Renal cortical epithelial cell (primary cell): ENCODE measurements at regions not wholly inside any gene's neighbourhood (a gene's known extent, or its start where the extent isn't known, plus 50 kb on each side); places are given as distances from the start of the nearest gene placed in this dataset.

ENCODE experiments used
- DNase-seq: peaks from one replicate; pipeline ENCODE4 v3.0.0-alpha.2; 2011; ENCODE audit warnings: low read depth

DNA sequence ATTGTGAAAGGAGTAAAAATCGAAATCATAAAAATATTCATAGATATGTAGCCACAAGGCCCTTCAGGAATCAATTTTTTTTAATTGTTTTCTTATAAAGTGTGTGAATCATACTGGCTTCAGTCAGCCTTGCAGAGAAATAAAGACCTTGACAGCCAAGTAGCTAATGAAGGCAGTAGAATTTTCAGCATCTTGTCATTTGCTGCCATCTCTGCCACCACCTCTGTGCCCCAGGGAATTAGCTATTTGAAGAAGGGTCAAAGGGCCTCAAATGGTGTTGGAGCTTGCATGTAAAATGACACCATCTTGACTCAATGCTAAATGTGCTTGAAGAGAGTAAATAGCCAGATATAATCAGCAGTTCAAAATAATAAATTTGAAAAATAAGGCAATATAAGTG, 359.4 kb upstream of the DCN start:
- DNase-seq = no peak

DNA sequence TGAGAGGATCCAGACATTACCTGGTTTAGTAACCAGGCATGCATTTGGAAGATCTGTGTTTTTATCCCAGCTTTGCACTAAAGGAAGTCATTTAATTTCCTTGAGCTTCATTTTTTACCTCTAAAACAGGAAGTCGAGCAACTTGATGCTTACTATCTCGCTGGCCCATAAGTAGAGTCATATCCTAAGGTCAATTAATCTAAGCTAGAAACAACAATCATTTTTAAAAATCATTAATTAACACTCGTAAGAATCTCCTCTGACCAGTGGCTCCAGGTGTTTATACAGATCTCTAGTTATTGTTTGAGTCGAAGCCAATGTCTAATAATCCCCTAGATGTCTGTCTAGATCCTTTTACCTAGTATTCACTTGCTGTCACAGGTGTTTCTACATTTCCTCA, 355.8 kb upstream of the DCN start:
- no peak for DNase-seq

DNA sequence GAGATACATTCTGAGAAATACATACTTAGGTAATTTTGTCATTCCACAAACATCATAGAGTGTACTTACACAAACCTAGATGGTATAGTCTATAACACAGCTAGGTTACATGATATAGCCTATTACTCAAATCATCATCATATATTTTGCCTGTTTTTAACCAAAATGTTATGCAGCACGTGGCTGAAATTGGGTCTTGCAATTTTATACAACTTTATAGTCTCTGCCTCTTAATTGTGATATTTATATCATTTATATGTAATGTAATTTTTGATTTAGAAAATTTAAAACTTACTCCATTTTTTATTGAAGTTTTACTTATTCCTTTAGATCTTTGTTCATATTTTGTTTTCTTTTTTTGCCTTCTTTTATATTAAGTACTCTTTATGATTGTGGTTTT, 350.7 kb upstream of the DCN start:
- DNase-seq = no peak

DNA sequence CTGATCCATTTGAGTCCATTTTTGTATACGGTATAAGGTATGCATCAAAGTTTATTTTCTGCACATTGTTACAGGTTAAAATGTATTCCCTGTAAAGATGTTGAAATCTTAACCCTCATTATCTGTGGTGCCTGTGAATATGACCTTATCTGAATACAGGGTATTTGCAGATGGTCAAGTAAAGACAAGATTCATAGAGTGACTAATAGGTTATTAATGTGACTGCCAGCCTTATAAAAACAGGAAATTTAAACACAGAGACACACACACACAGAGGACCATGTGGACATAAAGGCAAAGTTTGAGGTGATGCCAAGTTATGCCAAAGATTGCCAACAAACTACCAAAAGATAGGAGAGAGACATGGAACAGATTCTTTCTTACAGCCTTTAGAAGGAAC, 347.2 kb upstream of the DCN start:
- DNase-seq = peak; percentile 26

DNA sequence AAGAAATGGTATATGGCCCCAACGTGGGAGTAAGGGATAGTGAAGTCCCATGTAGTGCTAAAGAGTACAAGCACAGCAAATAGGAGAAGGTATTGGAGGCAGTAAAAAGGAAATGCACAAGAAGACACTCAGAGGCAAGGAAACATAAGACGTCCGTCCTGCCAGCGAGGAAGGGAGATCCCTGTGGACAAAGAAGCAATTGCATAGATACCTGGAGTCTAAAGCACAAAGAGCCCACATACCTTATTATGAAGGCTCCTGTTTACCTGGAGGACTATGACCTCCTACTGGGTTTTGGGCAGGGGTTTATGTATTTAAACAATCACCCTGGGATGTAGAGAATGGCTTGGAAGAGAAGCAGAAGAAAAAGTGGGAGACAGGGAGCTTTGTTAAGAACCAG, 341.2 kb upstream of the DCN start:
- DNase-seq = no peak

DNA sequence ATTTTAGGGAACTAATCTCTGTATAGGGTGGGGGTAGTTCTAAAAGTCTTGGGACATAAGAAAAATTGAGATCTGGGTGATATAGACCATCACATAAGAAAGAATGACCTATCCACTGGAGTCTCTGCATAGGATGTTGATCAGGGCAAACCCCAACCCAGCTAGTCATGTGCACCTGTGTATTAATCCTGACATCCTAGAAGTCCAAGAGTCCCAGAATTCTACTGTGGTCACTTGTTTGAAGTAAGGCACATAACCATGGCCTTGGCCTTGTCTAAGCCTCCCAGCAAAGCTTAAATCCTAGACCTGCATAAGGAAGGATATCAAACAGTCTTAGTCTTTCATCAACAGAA, 334.1 kb upstream of the DCN start:
- no peak for DNase-seq

DNA sequence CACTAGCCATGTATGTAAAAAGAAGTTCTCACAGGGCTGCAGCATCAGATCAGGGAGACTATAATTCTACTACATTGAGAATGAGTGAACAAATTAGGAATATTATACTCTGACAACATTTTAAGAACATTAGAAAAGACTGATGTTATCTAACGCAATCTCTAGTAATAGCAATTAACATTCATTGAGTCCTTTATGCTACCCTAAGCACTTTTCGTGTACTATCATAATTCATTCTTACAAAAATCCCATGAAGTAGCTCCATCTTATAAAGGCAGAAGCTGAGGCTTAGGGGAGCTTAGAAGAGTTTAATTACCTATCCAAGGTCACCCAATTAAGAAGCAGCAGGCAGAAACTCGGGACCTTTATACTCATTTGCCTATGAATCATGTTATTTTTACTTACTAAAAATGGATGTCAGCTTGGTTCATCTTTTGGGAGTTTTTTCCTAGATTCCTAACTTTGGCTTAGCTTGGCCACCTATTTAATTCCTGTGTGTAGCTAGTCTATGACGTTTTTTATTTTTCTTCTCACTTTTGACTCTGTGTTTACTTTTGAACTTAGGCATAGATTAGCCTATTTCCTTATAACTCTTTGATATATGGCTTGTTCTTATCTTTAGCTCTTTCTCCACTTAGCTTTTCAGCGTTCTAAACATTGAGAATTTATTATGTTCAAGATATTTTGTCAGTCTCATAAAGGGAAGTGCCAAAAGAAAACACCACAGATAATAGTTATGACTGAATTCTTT, 333.5 kb upstream of the DCN start:
- no peak for DNase-seq

DNA sequence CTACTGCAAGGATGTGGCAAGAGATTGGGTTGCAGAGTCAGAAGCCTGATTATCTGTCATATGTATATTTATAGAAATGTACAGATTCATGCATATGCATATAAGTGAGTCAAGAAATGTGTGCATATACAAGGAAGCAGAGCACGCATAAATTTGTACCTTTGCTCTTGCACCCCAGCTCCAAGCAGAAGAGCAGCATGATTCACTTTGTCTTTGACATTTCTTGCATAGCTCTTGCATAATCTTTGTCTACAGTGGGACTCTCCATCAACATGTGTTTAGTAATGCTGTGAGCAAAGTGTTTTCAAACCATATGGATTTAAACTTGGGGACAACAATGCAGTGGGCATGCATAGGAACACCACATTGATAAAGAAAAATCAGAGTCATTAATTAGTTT, 330.7 kb upstream of the DCN start:
- no peak for DNase-seq

DNA sequence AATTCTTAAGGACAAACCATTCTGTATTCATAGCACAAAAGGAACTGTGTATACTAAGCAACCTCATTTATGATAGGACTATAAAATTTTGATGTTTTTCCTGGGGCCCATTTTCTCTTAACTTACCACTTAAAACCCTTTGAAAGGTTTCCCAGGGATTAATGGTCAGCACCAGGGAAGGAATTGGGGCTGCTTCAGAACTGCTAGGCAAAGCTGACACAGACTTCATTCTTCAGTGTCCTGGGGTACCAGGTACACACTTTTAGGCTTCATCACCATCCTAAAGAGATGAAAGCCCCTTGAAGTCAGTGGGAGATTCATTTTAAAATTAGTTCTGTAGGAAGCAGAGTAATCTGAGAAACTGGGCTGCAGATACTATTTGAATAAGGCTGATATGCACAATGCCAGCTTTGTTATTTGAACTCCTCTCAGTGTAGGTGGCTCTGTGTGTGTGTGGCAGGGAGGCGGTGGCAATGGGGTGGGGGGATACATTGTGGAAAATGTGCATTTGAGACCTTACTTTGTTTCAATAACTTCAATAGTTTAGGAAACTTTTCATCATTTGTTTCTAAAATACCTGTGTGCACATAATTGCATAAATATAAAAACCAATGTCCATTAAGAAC, 329.3 kb upstream of the DCN start:
- DNase-seq = no peak

DNA sequence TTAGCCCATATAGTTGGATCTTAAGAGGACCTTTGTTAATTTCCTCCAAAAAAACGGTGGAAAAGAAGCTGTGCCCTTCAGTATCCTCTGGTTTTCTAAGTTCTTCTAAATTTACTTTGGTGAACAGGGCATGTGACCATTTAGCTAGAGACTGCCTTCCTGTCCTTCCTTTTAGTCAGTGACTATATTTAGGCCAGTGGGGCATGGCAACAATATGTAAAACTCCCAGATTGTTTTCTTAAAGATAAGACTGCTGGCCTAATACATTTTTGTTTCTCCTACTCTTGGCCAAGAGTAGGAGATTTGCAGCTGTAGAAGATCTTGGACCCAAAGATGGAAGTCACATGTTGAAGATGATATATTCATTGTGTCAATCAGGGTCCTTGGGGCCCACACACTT, 325.1 kb upstream of the DCN start:
- DNase-seq = no peak

DNA sequence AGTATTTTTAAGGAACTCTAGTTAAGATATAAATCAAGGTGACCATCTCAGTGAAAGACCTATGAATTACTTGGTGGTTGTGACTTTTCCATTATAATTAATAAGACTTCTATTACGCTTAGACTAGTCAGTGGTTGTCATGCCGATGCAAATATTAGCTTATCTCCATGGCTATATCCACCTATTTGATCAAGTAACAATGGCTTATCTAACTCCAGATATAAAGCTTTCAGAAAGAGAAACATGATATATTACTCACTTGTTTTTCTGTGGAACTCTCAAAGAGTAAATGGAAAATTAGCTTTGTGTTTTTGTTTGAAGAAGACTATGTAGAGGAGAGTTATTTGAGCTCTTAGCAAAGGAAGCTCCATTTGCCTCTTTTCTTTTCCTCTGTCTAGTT, 323.8 kb upstream of the DCN start:
- DNase-seq = no peak

DNA sequence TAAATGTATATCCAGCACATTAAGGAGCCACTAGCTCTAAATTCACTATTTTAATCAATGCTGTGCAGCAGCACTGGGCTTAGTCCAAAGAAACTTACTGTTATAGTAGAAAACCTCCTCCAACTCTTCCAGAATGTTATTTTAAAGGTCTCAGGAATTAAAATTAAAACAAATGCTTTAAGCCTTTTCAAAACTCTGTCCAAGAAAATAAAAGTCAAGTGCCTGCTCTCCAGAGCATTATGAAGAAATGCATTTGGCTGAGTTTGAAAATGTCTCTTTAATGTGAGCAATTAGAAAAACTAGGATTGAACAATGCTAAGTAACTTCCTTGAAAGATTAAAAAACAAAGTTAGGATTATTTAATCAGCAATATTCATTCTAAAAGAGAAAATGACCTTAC, 322.4 kb upstream of the DCN start:
- no peak for DNase-seq

DNA sequence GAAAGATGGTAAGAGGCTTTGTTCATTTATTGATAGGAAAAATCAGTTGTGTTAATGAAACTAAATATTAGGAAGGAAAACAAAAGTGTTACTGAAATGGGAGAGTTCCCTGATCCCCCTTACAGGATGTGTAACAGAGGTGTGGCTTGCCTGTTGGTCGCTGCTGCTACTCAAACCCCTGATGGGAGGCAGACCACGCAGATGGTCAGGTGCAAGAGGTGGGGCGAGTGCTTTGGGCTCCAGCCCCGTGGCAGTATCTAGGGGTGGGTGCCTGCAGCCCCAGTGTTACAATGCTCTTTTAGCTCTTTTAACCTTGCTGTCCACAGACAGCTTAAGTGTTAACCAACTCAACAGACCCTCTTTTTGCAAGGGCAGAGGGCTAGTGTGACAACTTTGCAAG, 319.6 kb upstream of the DCN start:
- no peak for DNase-seq

DNA sequence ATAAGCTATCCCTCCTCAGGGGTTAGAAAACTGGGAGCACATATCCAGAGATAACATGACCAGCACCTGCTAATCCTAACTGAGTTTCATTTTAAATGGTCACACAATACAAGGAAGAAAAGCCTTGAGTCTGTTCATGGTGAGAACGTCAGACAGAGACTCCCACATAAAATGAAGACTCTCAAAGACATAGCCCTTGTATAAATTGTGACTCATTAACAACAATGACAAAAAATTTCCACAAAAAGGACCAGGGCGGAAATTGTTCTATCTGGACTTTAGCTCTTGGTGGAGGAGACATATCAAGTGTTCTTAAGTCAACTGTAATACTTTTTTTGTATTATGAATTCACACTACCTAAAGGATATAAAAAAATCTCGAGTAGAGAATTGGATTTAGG, 313.7 kb upstream of the DCN start:
- no peak for DNase-seq

DNA sequence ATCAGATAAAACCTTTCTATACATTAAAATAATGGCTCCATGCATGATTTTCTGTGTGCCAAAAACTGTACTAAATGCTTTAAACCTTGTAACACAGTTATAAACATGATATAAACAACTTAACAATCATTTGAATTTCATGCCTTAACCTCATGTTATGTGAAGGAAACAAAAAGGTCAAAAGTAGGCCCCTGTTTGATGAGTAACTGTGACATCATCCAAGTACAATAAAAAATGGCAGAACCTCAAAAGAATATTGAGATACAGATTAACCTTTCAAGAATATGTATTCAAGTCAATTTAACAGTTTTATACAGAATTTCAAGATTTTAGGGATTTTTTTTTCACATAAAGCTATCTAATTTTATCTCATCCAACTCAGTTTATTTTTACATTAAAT, 310.7 kb upstream of the DCN start:
- peak; percentile 5 for DNase-seq

DNA sequence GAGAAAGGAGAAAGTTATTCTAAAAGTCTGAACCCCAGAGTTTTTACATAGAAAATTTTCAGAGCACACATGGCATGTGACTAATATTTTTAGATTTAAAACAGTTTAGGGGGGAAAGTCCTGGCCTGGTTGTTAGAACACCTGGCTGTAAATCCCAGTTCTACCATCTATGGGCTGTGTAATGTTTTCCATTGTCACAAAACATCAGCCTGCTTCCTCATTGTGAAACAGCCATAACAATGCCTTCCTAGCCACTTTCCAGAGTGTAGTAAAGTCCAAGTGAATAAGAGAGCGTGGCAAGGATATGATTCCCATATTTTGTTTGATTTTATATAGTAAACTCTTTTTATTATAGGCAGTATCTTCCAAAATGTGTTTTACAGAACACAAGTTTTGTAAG, 310.0 kb upstream of the DCN start:
- peak; percentile 7 for DNase-seq

DNA sequence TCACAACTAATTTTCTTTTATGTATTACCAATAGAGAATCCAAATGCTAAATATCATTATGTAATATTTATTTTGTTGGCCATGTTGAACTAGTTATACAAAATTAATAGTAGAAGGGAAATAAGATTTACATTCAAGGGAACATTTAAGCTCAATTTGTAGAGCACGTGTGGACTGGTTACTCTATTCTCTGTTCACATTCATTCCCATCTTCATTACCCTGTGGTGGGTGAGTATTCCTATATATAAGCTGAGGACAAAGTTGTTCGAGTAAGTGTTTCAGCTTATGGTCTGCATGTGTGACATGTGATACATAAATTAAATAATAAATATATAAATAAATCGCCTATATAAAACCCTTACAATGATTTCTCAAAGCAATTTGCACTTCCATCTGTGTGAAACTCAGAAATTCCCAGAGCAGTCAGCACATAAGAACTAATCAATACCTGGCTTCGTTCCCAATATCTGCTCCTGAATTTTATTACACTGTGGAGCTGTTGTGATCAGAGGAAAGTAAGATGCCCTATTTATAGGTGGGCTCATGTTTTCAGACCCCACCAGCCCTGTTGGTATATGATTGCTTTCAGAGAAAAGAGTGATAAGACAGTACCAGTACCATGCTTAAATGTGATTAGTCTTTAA, 308.2 kb upstream of the DCN start:
- no peak for DNase-seq

DNA sequence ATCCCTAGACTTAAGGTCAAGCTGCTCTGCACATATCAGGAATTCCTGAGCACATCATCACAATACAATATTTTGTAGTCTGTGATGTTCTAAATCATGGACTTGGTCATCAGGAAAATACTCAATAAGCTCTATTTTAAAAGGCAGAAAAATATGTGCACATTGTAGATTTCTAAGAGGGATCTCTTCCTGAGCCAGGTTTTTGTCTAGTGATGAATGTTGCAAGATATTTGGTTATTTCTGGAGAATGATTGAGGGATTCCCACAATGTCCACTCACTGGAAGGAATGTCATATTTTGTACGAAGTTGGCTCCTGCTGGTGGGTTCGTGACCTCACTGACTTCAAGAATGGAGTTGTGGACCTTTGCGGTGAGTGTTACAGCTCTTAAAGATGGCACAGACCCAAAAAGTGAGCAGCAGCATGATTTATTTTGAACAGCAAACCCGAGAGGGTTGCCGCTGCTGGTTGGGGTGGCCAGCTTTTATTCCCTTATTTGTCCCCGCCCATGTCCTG, 300.9 kb upstream of the DCN start:
- DNase-seq = no peak

DNA sequence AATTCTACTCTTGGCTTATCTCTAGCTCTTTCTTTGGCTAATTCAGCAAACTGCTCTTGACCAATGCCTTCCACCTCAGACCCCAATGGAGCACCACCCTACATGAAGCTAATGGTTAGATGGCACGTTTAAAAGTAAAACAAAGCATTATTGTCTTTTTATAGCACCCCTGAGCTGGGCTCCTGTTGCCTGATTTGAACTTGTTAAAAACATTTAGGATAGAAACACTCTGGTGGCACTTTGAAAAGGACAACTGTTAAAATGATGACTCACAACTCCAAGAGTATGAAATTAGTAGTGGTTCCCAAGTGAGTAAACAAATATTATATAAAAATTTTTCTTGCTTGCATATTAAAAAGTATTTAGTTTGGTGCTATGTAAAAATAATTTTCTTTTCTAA, 299.6 kb upstream of the DCN start:
- no peak for DNase-seq

DNA sequence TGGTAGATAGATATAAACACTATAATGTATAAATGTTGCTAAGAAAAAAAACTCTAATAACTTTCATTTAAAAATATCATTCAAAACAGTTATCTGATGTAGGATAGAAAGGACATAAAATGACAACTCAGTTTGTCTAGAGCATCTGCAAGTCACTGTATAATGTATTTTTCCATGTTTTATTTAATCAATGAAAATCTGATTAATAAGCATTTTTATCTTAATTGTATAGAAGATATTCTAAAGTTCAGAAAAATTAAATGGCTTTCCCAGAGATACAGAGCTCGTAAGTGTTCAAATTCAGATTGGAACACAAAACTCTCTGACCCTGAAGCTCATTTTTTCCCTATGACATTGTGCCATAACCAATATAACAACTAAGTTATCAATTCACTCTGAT, 295.9 kb upstream of the DCN start:
- no peak for DNase-seq

DNA sequence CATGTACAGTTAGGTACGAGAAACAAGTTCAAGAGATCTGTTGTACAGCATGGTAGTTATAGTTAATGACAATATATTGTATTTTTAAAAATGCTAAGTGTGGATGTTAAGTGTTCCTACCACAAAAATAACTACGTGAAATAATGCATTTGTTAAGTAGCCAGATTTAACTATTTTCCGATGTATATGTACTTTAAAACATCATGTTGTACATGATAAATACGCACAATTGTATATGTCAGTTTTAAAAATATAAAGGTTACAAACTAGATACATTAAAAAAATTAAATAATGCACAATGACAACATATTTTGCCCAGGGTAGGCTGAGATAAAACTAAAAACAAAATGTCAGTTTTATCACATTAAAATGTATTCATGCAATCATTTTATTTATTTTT, 285.1 kb upstream of the DCN start:
- DNase-seq = no peak

DNA sequence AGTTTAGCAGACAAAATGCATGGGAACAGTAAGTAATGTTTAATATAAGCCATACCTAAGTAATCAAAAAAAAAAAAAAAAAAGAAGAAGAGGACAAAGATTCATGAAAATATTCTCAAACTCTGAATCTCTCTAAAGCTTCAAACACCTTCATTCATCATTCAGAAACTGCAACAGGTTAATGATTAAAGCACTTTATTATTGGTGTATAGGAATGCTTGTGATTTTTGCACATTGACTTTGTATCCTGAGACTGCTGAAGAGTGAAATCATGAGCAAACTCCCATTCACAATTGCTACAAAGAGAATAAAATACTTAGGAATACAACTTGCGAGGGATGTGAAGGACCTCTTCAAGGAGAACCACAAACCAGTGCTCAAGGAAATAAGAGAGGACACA, 278.4 kb upstream of the DCN start:
- DNase-seq = peak; percentile 54

DNA sequence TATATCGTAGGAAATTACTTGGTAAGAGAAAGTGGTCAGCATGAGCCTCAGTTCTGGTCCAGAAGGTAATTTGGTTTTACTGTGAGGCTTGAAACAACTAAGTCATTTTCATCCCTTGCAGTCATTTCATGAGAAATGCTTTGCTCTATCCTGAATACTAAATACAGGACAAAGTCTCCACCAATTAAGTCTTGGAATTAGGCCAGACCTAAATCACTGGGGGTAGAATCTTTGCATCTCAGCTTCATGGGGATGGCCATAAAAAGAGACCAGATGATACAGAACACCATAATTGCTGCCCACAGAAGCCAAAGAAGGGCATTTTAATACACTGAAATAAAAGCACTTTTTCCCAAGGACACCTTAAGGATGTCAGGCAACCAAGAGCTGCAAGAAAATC, 277.9 kb upstream of the DCN start:
- no peak for DNase-seq
